Activated CD4-positive, alpha-beta T cell treated with anti-CD3 and anti-CD28 coated beads, Interleukin-2, amount 10 ng/mL, durations not matched to agents 7 days and 5 days (primary cell): ENCODE measurements at regions not wholly inside any gene's neighbourhood (a gene's known extent, or its start where the extent isn't known, plus 50 kb on each side); places are given as distances from the start of the nearest gene placed in this dataset.

ENCODE experiments used
- CTCF ChIA-PET: fragments of 350-600 bp; sonication (Branson Sonifier 250); formaldehyde crosslinking; loops from one replicate; lab custom pipeline; 2021; ENCODE audit warnings: antibody characterized with exemption; lab: Charles Lee
- POLR2A ChIA-PET: fragments of 350-600 bp; sonication (Branson Sonifier 250); formaldehyde crosslinking; loops from one replicate; lab custom pipeline; 2021; ENCODE audit warnings: antibody characterized with exemption; lab: Charles Lee
- DNase-seq: peaks from one replicate; pipeline ENCODE4 v3.0.0-alpha.2; 2020
- H3K27ac Mint-ChIP-seq: one replicate; pipeline ENCODE4 v1.8.0; 2021; ENCODE audit warnings: mild to moderate bottlenecking, moderate library complexity, mixed read lengths
- H3K27me3 Mint-ChIP-seq: one replicate; pipeline ENCODE4 v1.8.0; 2021; ENCODE audit warnings: mixed read lengths
- H3K36me3 Mint-ChIP-seq: one replicate; pipeline ENCODE4 v1.8.0; 2021; ENCODE audit warnings: low read depth, mixed read lengths
- H3K4me1 Mint-ChIP-seq: one replicate; pipeline ENCODE4 v1.8.0; 2021; ENCODE audit warnings: mixed read lengths
- H3K4me3 Mint-ChIP-seq: one replicate; pipeline ENCODE4 v1.8.0; 2021; ENCODE audit warnings: mild to moderate bottlenecking, moderate library complexity, mixed read lengths
- H3K9me3 Mint-ChIP-seq: one replicate; pipeline ENCODE4 v1.8.0; 2021; ENCODE audit warnings: mixed read lengths

- no peak overlapping the region for H3K4me3 Mint-ChIP-seq
- DNase-seq = no peak
- H3K27ac Mint-ChIP-seq = no peak overlapping the region
- no peaks in the 10 kb centered on the region for H3K4me1 Mint-ChIP-seq
- H3K9me3 Mint-ChIP-seq = no peaks in the 10 kb centered on the region
- ChIA-PET POLR2A (no interaction called here), CTCF (interaction anchor here (1.0 kb wide), 1 partner anchor 13 kb away, joined by 5 read pairs; no protein-coding TSS in a partner anchor)
- no peaks in the 10 kb centered on the region for H3K36me3 Mint-ChIP-seq
- H3K27me3 Mint-ChIP-seq = peaks cover 24% of the 10 kb centered on the region
Measured at GRCh38 chr2:70397186-70397585, 95.3 kb upstream of the FAM136A start.

DNA sequence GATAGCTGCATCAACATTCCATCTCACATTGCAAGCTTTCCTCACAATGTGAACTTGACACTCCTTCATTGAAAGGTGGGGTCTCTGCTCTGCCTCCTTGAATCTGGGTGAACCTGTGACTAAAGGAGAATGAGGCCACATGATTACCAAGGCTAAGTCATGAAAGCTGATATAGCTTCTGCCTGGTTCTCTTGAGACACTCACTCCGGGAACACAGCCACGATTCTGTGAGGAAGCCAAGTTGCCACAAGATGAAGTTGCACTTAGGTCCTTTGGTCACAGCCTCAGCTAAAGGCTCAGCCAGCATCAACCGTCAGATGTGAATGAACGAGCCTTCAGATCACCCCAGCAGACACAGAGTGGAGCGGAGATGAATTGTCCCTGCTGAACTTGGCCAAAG is 94.7 kb upstream of the FAM136A start:
- ChIA-PET POLR2A (no interaction called here), CTCF (interaction anchor here (1.0 kb wide), 2 partner anchors 12 to 49 kb away, joined by 4 to 5 read pairs; no protein-coding TSS in a partner anchor)
- peaks cover 24% of the 10 kb centered on the region for H3K27me3 Mint-ChIP-seq
- H3K4me3 Mint-ChIP-seq = no peak overlapping the region
- no peaks in the 10 kb centered on the region for H3K36me3 Mint-ChIP-seq
- no peak for DNase-seq
- peak overlapping the region; percentile 34 for H3K27ac Mint-ChIP-seq
- H3K9me3 Mint-ChIP-seq = no peaks in the 10 kb centered on the region
- H3K4me1 Mint-ChIP-seq = no peaks in the 10 kb centered on the region

DNA sequence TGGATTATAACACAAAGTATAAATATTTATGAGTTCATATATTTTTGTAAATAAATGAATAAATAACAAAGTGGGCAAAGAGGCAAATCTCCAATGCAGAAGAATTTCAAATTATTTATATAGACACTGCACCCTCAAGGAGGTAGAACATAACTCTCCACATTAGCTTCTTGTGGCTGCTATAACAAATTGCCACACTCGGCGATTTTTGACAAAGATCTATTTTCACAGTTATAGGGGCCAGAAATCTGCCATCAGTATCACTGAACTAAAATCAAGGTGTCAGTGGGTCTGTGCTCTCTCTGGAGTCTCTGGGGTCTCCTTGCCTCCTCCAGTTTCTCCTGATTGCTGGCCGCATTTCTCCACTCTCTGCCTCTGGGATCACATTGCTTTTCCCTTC is 92.0 kb upstream of the FAM136A start:
- no peaks in the 10 kb centered on the region for H3K4me1 Mint-ChIP-seq
- peaks cover 21% of the 10 kb centered on the region for H3K27me3 Mint-ChIP-seq
- no peaks in the 10 kb centered on the region for H3K9me3 Mint-ChIP-seq
- ChIA-PET CTCF (no interaction called here), POLR2A (no interaction called here)
- H3K36me3 Mint-ChIP-seq = no peaks in the 10 kb centered on the region
- H3K27ac Mint-ChIP-seq = no peak overlapping the region
- H3K4me3 Mint-ChIP-seq = no peak overlapping the region
- no peak for DNase-seq

DNA sequence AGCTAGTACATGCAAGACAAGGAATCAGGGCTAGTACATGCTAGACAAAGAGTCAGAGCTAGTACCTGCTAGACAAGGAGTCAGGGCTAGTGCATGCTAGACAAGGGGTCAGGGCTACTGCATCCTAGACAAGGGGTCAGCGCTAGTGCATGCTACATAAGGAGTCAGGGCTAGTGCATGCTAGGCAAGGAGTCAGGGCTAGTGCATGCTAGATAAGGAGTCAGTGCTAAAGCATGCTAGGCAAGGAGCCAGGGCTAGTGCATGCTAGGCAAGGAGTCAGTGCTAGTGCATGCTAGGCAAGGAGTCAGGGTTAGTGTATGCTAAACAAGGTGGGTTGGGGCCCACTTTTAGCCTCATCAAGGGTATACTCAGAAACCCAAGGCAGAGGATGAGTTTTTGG is 90.1 kb upstream of the FAM136A start:
- Mint-ChIP-seq H3K36me3 (no peaks in the 10 kb centered on the region), H3K4me1 (no peaks in the 10 kb centered on the region), H3K4me3 (no peak overlapping the region), H3K27me3 (peaks cover 12% of the 10 kb centered on the region), H3K27ac (no peak overlapping the region), H3K9me3 (no peaks in the 10 kb centered on the region)
- ChIA-PET CTCF (no interaction called here), POLR2A (no interaction called here)
- no peak for DNase-seq

DNA sequence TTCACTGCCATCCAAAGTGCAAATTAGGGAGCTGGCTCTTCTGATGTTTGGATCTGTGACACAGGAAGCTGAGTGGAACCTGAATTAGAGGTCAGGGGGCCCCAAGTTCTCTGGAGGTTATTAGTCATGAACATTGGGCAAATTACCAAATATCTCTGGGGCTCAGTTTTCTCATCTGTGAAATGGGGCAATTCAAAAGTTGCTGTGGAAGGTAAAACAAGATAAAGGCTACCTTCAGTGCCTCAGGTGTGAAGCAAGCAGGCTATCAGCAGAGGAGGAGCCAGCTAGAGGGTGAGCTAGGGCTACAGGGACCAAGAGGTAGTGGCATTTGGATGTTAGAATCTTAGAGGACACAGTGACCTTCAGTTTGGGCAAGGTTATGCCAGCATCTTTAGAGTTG is 89.4 kb upstream of the FAM136A start:
- CTCF ChIA-PET = no interaction called here
- Mint-ChIP-seq H3K27me3 (peaks cover 10% of the 10 kb centered on the region), H3K36me3 (no peaks in the 10 kb centered on the region), H3K27ac (no peak overlapping the region), H3K4me3 (no peak overlapping the region), H3K4me1 (no peaks in the 10 kb centered on the region), H3K9me3 (no peaks in the 10 kb centered on the region)
- POLR2A ChIA-PET = no interaction called here
- no peak for DNase-seq

- no peaks in the 10 kb centered on the region for H3K27me3 Mint-ChIP-seq
- H3K4me1 Mint-ChIP-seq = no peaks in the 10 kb centered on the region
- no peak overlapping the region for H3K27ac Mint-ChIP-seq
- ChIA-PET CTCF (no interaction called here), POLR2A (no interaction called here)
- no peak overlapping the region for H3K4me3 Mint-ChIP-seq
- no peak for DNase-seq
- H3K9me3 Mint-ChIP-seq = no peaks in the 10 kb centered on the region
- no peaks in the 10 kb centered on the region for H3K36me3 Mint-ChIP-seq
Measured at GRCh38 chr2:70388813-70389212, 86.9 kb upstream of the FAM136A start.

DNA sequence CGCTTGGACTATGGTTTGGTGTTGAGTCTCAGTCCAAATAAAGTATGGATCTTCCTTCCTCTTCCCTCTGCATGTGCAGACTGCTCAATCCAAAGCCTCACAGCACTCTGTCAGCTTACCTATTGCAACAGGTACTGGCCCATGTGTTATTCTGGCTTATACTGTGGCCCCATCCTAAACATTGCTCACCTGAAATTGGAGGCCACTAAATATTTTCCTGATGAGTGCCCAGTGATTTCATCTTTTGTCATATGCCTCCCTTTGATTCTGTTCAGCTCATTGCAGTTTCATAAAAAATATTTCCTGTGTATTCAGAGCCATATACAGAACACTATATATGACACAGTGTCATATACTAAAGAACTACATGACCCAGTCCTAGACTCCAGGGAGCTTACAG is 86.3 kb upstream of the FAM136A start:
- H3K9me3 Mint-ChIP-seq = no peaks in the 10 kb centered on the region
- POLR2A ChIA-PET = no interaction called here
- no peaks in the 10 kb centered on the region for H3K4me1 Mint-ChIP-seq
- H3K27me3 Mint-ChIP-seq = no peaks in the 10 kb centered on the region
- DNase-seq = no peak
- H3K4me3 Mint-ChIP-seq = no peak overlapping the region
- CTCF ChIA-PET = no interaction called here
- H3K36me3 Mint-ChIP-seq = no peaks in the 10 kb centered on the region
- no peak overlapping the region for H3K27ac Mint-ChIP-seq

DNA sequence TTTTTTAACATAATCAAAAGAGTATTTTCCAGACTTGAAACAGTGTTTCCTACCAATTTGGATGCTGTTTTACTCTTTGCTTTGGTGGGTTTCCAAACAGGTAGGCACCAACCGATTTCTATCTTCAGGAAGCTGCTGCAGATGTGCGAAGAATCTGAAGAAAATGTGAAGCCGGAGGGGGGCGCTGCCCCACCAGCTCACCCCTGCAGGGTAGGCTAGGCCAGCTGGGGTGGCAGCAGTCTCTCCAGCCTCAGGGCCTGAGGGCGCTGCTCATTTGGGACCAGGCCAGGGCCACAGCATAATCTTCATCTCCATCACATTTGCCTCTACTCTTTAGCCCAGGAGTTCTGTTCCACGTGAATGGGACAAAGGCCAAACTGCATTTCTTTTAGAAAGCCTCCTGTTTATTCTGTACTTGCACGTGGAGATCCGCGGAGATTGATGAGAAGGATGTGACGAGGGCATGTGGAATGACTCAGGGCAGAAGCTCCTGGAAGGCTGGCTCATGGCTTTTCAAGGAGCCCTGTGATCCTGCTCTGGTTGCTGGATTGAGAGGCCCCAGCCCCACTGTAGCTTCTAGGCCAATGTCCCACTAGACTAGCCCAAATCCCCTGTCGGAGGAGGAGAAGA is 84.2 kb upstream of the FAM136A start:
- peaks cover 2% of the 10 kb centered on the region for H3K27me3 Mint-ChIP-seq
- H3K4me1 Mint-ChIP-seq = no peaks in the 10 kb centered on the region
- ChIA-PET CTCF (no interaction called here), POLR2A (no interaction called here)
- H3K4me3 Mint-ChIP-seq = no peak overlapping the region
- no peaks in the 10 kb centered on the region for H3K36me3 Mint-ChIP-seq
- DNase-seq = no peak
- no peak overlapping the region for H3K27ac Mint-ChIP-seq
- no peaks in the 10 kb centered on the region for H3K9me3 Mint-ChIP-seq

- Mint-ChIP-seq H3K27ac (no peak overlapping the region), H3K27me3 (peaks cover 2% of the 10 kb centered on the region), H3K4me3 (no peak overlapping the region), H3K9me3 (no peaks in the 10 kb centered on the region), H3K36me3 (no peaks in the 10 kb centered on the region), H3K4me1 (no peaks in the 10 kb centered on the region)
- POLR2A ChIA-PET = no interaction called here
- CTCF ChIA-PET = interaction anchor here (1.1 kb wide), 1 partner anchor 12 kb away, joined by 5 read pairs; no protein-coding TSS in a partner anchor
- DNase-seq = no peak
Measured at GRCh38 chr2:70385204-70385603, 83.3 kb upstream of the FAM136A start.

DNA sequence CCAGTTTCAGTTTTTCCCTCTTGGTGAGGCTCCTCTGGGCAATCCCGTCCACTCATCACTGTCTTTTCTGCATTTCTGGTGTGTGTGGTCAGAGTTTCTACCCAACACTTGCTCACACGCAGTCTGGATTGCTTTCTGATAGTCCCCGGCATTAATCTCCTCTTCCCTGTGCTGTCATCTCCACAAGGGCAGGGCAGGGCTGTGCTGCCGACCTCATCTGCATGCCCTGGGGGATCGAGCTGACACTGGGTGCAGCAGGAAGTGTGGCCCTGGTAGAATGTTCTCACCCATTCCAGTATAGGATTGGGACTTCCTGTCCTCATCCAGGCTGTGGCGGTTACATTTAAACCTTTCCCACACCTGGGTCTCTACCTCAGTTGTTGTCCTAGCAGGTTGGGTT is 80.0 kb upstream of the FAM136A start:
- no peaks in the 10 kb centered on the region for H3K4me1 Mint-ChIP-seq
- peaks cover 7% of the 10 kb centered on the region for H3K27me3 Mint-ChIP-seq
- DNase-seq = no peak
- no peak overlapping the region for H3K27ac Mint-ChIP-seq
- no peaks in the 10 kb centered on the region for H3K9me3 Mint-ChIP-seq
- no peaks in the 10 kb centered on the region for H3K36me3 Mint-ChIP-seq
- CTCF ChIA-PET = no interaction called here
- H3K4me3 Mint-ChIP-seq = no peak overlapping the region
- POLR2A ChIA-PET = no interaction called here

GRCh38 chr2:70381235-70381634 is 79.4 kb upstream of the FAM136A start:
- Mint-ChIP-seq H3K4me1 (no peaks in the 10 kb centered on the region), H3K36me3 (no peaks in the 10 kb centered on the region), H3K9me3 (no peaks in the 10 kb centered on the region), H3K4me3 (no peak overlapping the region), H3K27ac (no peak overlapping the region), H3K27me3 (peaks cover 7% of the 10 kb centered on the region)
- ChIA-PET CTCF (no interaction called here), POLR2A (no interaction called here)
- no peak for DNase-seq

- Mint-ChIP-seq H3K4me1 (no peaks in the 10 kb centered on the region), H3K9me3 (no peaks in the 10 kb centered on the region), H3K36me3 (no peaks in the 10 kb centered on the region), H3K4me3 (no peak overlapping the region), H3K27ac (no peak overlapping the region), H3K27me3 (peaks cover 7% of the 10 kb centered on the region)
- ChIA-PET POLR2A (no interaction called here), CTCF (no interaction called here)
- DNase-seq = no peak
Measured at GRCh38 chr2:70380621-70381020, 78.8 kb upstream of the FAM136A start.

DNA sequence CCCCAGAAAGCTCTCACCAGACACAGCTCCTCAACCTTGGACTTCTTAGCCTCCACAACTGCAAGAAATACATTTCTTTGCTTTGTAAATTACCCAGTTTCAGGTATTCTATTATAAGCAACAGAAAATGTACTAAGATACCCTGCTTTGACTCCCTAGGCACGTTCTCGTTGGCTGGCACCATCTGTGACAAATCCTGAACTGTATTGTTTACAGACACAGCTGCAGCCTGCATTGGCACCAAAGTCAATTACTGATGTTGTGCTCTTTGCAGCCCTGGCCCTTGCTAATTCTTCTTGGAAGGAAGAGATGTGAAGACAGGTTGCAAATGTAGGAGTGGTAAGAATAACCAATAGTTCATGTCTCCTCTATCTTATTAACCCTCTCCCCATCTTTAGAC is 72.7 kb upstream of the FAM136A start:
- Mint-ChIP-seq H3K4me3 (no peak overlapping the region), H3K27me3 (peaks cover 10% of the 10 kb centered on the region), H3K36me3 (no peaks in the 10 kb centered on the region), H3K4me1 (no peaks in the 10 kb centered on the region), H3K9me3 (no peaks in the 10 kb centered on the region), H3K27ac (no peak overlapping the region)
- ChIA-PET POLR2A (no interaction called here), CTCF (interaction anchor here (0.7 kb wide), 1 partner anchor 29 kb away, joined by 3 read pairs; no protein-coding TSS in a partner anchor)
- DNase-seq = no peak

GRCh38 chr2:70371753-70372152 is 69.9 kb upstream of the FAM136A start:
- POLR2A ChIA-PET = no interaction called here
- H3K4me1 Mint-ChIP-seq = no peaks in the 10 kb centered on the region
- no peaks in the 10 kb centered on the region for H3K9me3 Mint-ChIP-seq
- CTCF ChIA-PET = no interaction called here
- no peak overlapping the region for H3K27ac Mint-ChIP-seq
- H3K4me3 Mint-ChIP-seq = no peak overlapping the region
- no peaks in the 10 kb centered on the region for H3K36me3 Mint-ChIP-seq
- no peak for DNase-seq
- peaks cover 5% of the 10 kb centered on the region for H3K27me3 Mint-ChIP-seq
